ENCODE measurements at regions not wholly inside any gene's neighbourhood (a gene's known extent, or its start where the extent isn't known, plus 50 kb on each side); places are given as distances from the start of the nearest gene placed in this dataset.

DNA sequence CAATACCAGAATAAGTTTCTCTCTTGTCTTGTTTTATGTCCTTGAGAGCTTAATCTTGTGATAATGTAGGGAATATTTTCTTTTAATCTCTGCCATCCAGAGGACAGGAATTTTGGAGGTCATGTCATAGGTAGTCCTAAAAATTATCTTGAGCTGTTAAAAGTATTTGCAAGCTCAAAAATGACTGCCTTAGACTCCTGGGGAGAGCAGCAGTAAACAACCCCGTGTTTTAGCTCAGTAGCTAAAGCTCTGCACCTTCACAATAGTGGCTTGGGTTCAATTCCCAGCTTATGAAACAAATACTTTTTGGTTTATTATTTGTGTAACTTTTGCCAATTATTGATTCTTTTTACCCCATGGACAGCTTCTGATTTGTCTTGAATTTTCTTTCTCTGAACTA lies 99.4 kb upstream of the OLFM3 start:
- TF ChIP-seq, protein P1, sequence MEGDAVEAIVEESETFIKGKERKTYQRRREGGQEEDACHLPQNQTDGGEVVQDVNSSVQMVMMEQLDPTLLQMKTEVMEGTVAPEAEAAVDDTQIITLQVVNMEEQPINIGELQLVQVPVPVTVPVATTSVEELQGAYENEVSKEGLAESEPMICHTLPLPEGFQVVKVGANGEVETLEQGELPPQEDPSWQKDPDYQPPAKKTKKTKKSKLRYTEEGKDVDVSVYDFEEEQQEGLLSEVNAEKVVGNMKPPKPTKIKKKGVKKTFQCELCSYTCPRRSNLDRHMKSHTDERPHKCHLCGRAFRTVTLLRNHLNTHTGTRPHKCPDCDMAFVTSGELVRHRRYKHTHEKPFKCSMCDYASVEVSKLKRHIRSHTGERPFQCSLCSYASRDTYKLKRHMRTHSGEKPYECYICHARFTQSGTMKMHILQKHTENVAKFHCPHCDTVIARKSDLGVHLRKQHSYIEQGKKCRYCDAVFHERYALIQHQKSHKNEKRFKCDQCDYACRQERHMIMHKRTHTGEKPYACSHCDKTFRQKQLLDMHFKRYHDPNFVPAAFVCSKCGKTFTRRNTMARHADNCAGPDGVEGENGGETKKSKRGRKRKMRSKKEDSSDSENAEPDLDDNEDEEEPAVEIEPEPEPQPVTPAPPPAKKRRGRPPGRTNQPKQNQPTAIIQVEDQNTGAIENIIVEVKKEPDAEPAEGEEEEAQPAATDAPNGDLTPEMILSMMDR (IDR thresholded peaks at IDR 0.05; ENCODE audit: insufficient read depth, low read length): no peak
- TF ChIP-seq GABPA (IDR thresholded peaks at IDR 0.05; ENCODE audit: low read depth): no peak
- TF ChIP-seq, protein P2, sequence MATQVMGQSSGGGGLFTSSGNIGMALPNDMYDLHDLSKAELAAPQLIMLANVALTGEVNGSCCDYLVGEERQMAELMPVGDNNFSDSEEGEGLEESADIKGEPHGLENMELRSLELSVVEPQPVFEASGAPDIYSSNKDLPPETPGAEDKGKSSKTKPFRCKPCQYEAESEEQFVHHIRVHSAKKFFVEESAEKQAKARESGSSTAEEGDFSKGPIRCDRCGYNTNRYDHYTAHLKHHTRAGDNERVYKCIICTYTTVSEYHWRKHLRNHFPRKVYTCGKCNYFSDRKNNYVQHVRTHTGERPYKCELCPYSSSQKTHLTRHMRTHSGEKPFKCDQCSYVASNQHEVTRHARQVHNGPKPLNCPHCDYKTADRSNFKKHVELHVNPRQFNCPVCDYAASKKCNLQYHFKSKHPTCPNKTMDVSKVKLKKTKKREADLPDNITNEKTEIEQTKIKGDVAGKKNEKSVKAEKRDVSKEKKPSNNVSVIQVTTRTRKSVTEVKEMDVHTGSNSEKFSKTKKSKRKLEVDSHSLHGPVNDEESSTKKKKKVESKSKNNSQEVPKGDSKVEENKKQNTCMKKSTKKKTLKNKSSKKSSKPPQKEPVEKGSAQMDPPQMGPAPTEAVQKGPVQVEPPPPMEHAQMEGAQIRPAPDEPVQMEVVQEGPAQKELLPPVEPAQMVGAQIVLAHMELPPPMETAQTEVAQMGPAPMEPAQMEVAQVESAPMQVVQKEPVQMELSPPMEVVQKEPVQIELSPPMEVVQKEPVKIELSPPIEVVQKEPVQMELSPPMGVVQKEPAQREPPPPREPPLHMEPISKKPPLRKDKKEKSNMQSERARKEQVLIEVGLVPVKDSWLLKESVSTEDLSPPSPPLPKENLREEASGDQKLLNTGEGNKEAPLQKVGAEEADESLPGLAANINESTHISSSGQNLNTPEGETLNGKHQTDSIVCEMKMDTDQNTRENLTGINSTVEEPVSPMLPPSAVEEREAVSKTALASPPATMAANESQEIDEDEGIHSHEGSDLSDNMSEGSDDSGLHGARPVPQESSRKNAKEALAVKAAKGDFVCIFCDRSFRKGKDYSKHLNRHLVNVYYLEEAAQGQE (IDR thresholded peaks at IDR 0.05; ENCODE audit: insufficient replicate concordance, low read depth): no peak
- no peak for TF ChIP-seq POLR2AphosphoS5 (IDR thresholded peaks at IDR 0.05; ENCODE audit: low read depth)
